Prostate gland (tissue), 2 donors: ENCODE measurements at regions not wholly inside any gene's neighbourhood (a gene's known extent, or its start where the extent isn't known, plus 50 kb on each side); places are given as distances from the start of the nearest gene placed in this dataset.

Experiments
- DNase-seq: peaks from one replicate; pipeline ENCODE4 v3.0.0-alpha.2; 2019; ENCODE audit warnings: low spot score
- H3K27ac ChIP-seq, 2 donors: fragments of 200-600 bp; sonication (generic); 2 replicates each; pipeline ENCODE4 v1.5.1; 2017 to 2019
- H3K27me3 ChIP-seq: fragments of 200-600 bp; sonication (generic); replicated peaks from 2 replicates; pipeline ENCODE4 v1.5.1; 2019; ENCODE audit not compliant: insufficient read depth
- H3K36me3 ChIP-seq, 2 donors: fragments of 200-600 bp; sonication (generic); 1 replicate in 1 of 2; 2 replicates in 1 of 2; pipeline versions ENCODE4 v1.5.1 to v1.8.1; 2017 to 2019
- H3K4me1 ChIP-seq: fragments of 200-600 bp; sonication (generic); replicated peaks from 2 replicates; pipeline ENCODE4 v1.5.1; 2019
- H3K4me3 ChIP-seq, 2 donors: fragments of 200-600 bp; sonication (generic); 2 replicates each; pipeline ENCODE4 v1.5.1; 2017 to 2019
- H3K9me3 ChIP-seq: fragments of 200-600 bp; sonication (generic); 2 replicates; pipeline ENCODE4 v1.5.1; 2017
- CTCF ChIP-seq, 4 experiments: fragments of 200-600 bp in 2 of 4; fragments of 450-650 bp in 2 of 4; sonication (generic) in 2 of 4; IDR thresholded peaks; 1 replicate in 3 of 4; 2 replicates in 1 of 4; pipeline ENCODE4 v1.5.1; 2016 to 2019; ENCODE audit warnings: antibody characterized with exemption in 4 of 4, mild to moderate bottlenecking in 2 of 4, moderate library complexity in 2 of 4
- POLR2A ChIP-seq: fragments of 450-650 bp; IDR thresholded peaks from one replicate; pipeline ENCODE4 v1.6.1; 2016; ENCODE audit warnings: antibody characterized with exemption, mild to moderate bottlenecking
- POLR2AphosphoS5 ChIP-seq: sonication (generic); formaldehyde crosslinking; IDR thresholded peaks from one replicate; pipeline ENCODE4 v1.6.1; 2017; ENCODE audit warnings: antibody characterized with exemption
- WGBS: methylation state at CpG from one replicate; pipeline ENCODE4 v1.1.5; 2018; 5-methylcytosine and 5-hydroxymethylcytosine counted together
- intact Hi-C: fragments of 100-400 bp; cut with DNase I; formaldehyde crosslinking; loops from one replicate; pipeline ENCODE4 v1.14.2; 2022

GRCh38 chr4:26032630-26033317 is 118.8 kb downstream of the SMIM20 start:
- H3K9me3 ChIP-seq: no peaks in the 10 kb centered on the region
- no peak overlapping the region for H3K27ac ChIP-seq
- H3K4me3 ChIP-seq: no peak overlapping the region
- no peaks in the 10 kb centered on the region for H3K27me3 ChIP-seq
- H3K36me3 ChIP-seq: no peaks in the 10 kb centered on the region
- DNase-seq: no peak
- H3K4me1 ChIP-seq: no peaks in the 10 kb centered on the region
- TF ChIP-seq POLR2A (no peak), POLR2AphosphoS5 (no peak), CTCF (IDR thresholded peaks at IDR 0.05) (no peak)
- intact Hi-C loops: loop anchor here (5.0 kb wide), 1 partner anchor 375 kb away; no protein-coding TSS in a partner anchor
- WGBS: 46% methylated on average over 7 of the region's 7 CpGs

GRCh38 chr4:26033389-26033788 is 119.4 kb downstream of the SMIM20 start:
- Histone ChIP-seq H3K4me3 (no peak overlapping the region), H3K36me3 (no peaks in the 10 kb centered on the region), H3K4me1 (no peaks in the 10 kb centered on the region), H3K27ac (no peak overlapping the region), H3K9me3 (no peaks in the 10 kb centered on the region), H3K27me3 (no peaks in the 10 kb centered on the region)
- TF ChIP-seq CTCF (IDR thresholded peaks at IDR 0.05): no peak
- no peak for TF ChIP-seq POLR2A
- DNase-seq: no peak
- intact Hi-C loops: loop anchor here (5.0 kb wide), 1 partner anchor 374 kb away; no protein-coding TSS in a partner anchor
- 100% methylated on average over 1 of the region's 1 CpG for WGBS

- no peak for DNase-seq
- WGBS: 83% methylated on average over 2 of the region's 2 CpGs
- no peak for TF ChIP-seq CTCF (IDR thresholded peaks at IDR 0.05)
- no peak for TF ChIP-seq POLR2AphosphoS5
- no peak for TF ChIP-seq POLR2A
- Histone ChIP-seq H3K9me3 (no peaks in the 10 kb centered on the region), H3K27ac (no peak overlapping the region), H3K27me3 (no peaks in the 10 kb centered on the region), H3K4me1 (no peaks in the 10 kb centered on the region), H3K4me3 (no peak overlapping the region), H3K36me3 (no peaks in the 10 kb centered on the region)
- intact Hi-C loops: loop anchor here (5.0 kb wide), 1 partner anchor 372 kb away; no protein-coding TSS in a partner anchor
Measured at GRCh38 chr4:26034849-26035248, 120.8 kb downstream of the SMIM20 start.

DNA sequence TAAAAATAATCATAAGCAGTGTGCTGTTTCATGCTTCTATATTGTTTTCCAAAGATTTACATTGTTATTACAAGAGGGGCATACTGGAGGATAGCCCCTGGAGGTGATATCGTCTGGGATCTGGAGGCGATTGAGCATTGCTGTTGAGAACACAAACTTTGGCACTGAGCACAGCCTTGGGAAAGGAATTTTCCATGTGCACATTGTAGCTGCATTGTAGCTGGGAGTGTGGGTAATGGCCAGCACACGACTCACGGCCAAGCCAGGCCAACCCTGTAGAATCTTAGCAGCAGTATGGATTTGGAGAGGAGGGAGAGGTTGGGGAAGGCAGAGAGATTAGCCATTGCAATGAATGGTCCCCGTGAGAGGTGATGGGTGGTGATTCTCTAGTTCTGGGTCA is 121.9 kb downstream of the SMIM20 start:
- no peak overlapping the region for H3K4me3 ChIP-seq
- H3K9me3 ChIP-seq: no peaks in the 10 kb centered on the region
- TF ChIP-seq CTCF (IDR thresholded peaks at IDR 0.05) (no peak), POLR2A (no peak), POLR2AphosphoS5 (no peak)
- intact Hi-C loops: no loop called here
- WGBS: 83% methylated on average over 5 of the region's 5 CpGs
- H3K27me3 ChIP-seq: no peaks in the 10 kb centered on the region
- H3K4me1 ChIP-seq: no peaks in the 10 kb centered on the region
- DNase-seq: no peak
- H3K27ac ChIP-seq: no peak overlapping the region
- H3K36me3 ChIP-seq: no peaks in the 10 kb centered on the region
